IMR-90 (cell line): ENCODE measurements at regions not wholly inside any gene's neighbourhood (a gene's known extent, or its start where the extent isn't known, plus 50 kb on each side); places are given as distances from the start of the nearest gene placed in this dataset.

Experiments used
- ATAC-seq: fragments of 200-7000 bp; cut with Tn5 transposase; 2 replicates; pipeline ENCODE4 v1.9.1; 2020; ENCODE audit warnings: low read depth, mild to moderate bottlenecking, moderate library complexity
- BruUV-seq: library from RNA; stranded (reverse); fragments of 400-500 nt; replicated peaks from 2 replicates; lab custom pipeline; 2021; lab: Mats Ljungman, UMichigan
- CTCF ChIA-PET: fragments of 300-600 bp; formaldehyde crosslinking; extraction: SDS; loops from one replicate; lab custom pipeline; 2021; ENCODE audit warnings: antibody characterized with exemption; lab: Yijun Ruan, JAX
- POLR2A ChIA-PET: fragments of 300-600 bp; sonication (Branson Sonifier 250); formaldehyde crosslinking; loops from one replicate; lab custom pipeline; 2022; ENCODE audit warnings: antibody characterized with exemption; ENCODE audit not compliant: unreplicated experiment; lab: Charles Lee
- DNase-seq: peaks from one replicate; pipeline ENCODE4 v3.0.0; 2013
- H2AFZ ChIP-seq: replicated peaks from 2 replicates; pipeline ENCODE3; 2013; ENCODE audit warnings: low read length, mild to moderate bottlenecking; ENCODE audit not compliant: poor library complexity
- H2AK5ac ChIP-seq: 2 replicates; pipeline ENCODE4 v1.6.1; 2013; ENCODE audit warnings: low read depth, low read length, inconsistent platforms
- H2AK9ac ChIP-seq: replicated peaks from 2 replicates; pipeline ENCODE3; 2013; ENCODE audit warnings: mild to moderate bottlenecking, low read depth, low read length, moderate library complexity; ENCODE audit not compliant: poor library complexity
- H2BK120ac ChIP-seq: 2 replicates; pipeline ENCODE4 v1.6.1; 2013; ENCODE audit warnings: low read depth, low read length, inconsistent platforms
- H2BK15ac ChIP-seq: 3 replicates; pipeline ENCODE4 v1.6.1; 2013; ENCODE audit warnings: low read depth, low read length, inconsistent platforms
- H2BK20ac ChIP-seq: 2 replicates; pipeline ENCODE4 v1.6.1; 2013; ENCODE audit warnings: low read depth, mild to moderate bottlenecking, inconsistent platforms, low read length, moderate library complexity
- H2BK5ac ChIP-seq: 2 replicates; pipeline ENCODE4 v1.6.1; 2013; ENCODE audit warnings: mild to moderate bottlenecking, low read depth, low read length, inconsistent platforms; ENCODE audit not compliant: poor library complexity, severe bottlenecking
- H3K14ac ChIP-seq: replicated peaks from 2 replicates; pipeline ENCODE4 v1.6.1; 2013; ENCODE audit warnings: low read depth, low read length, inconsistent platforms
- H3K18ac ChIP-seq: 2 replicates; pipeline ENCODE4 v1.6.1; 2013; ENCODE audit warnings: low read depth, low read length, control low read depth
- H3K23ac ChIP-seq: 2 replicates; pipeline ENCODE4 v1.6.1; 2013; ENCODE audit warnings: low read depth, low read length, inconsistent platforms
- H3K27ac ChIP-seq: 2 replicates; pipeline ENCODE4 v1.5.1; 2013; ENCODE audit warnings: mild to moderate bottlenecking, control low read depth, low read length; ENCODE audit not compliant: insufficient read depth
- H3K27me3 ChIP-seq: 2 replicates; pipeline ENCODE4 v1.6.1; 2013; ENCODE audit warnings: low read length; ENCODE audit not compliant: control insufficient read depth, insufficient read depth
- H3K36me3 ChIP-seq: 2 replicates; pipeline ENCODE4 v1.6.1; 2013; ENCODE audit warnings: low read length, mixed read lengths; ENCODE audit not compliant: control insufficient read depth, insufficient read depth
- H3K4ac ChIP-seq: 2 replicates; pipeline ENCODE4 v1.6.1; 2013; ENCODE audit warnings: low read depth, low read length, inconsistent platforms
- H3K4me1 ChIP-seq: 2 replicates; pipeline ENCODE4 v1.6.1; 2013; ENCODE audit warnings: low read length, mixed read lengths; ENCODE audit not compliant: control insufficient read depth, insufficient read depth
- H3K4me2 ChIP-seq: 2 replicates; pipeline ENCODE4 v1.6.1; 2013; ENCODE audit warnings: low read depth, mild to moderate bottlenecking, control low read depth, low read length, moderate library complexity
- H3K4me3 ChIP-seq: 2 replicates; pipeline ENCODE4 v1.5.1; 2013; ENCODE audit warnings: low read depth, mild to moderate bottlenecking, control low read depth, low read length, moderate library complexity; ENCODE audit not compliant: insufficient read depth
- H3K56ac ChIP-seq: 2 replicates; pipeline ENCODE4 v1.6.1; 2013; ENCODE audit warnings: low read length, inconsistent platforms; ENCODE audit not compliant: insufficient read depth; ENCODE audit errors: extremely low read depth
- H3K79me1 ChIP-seq, 2 experiments: 2 replicates each; pipeline ENCODE4 v1.6.1; 2013; ENCODE audit warnings: low read length in 2 of 2, inconsistent platforms in 1 of 2, low read depth in 1 of 2
- H3K9ac ChIP-seq: 2 replicates; pipeline ENCODE4 v1.6.1; 2013; ENCODE audit warnings: low read depth, low read length, control low read depth
- H3K9me1 ChIP-seq: 2 replicates; pipeline ENCODE4 v1.6.1; 2013; ENCODE audit warnings: low read length, inconsistent platforms; ENCODE audit not compliant: insufficient read depth
- H3K9me3 ChIP-seq: 2 replicates; pipeline ENCODE4 v1.6.1; 2013; ENCODE audit warnings: low read length; ENCODE audit not compliant: control insufficient read depth, insufficient read depth
- H4K20me1 ChIP-seq: 2 replicates; pipeline ENCODE4 v1.6.1; 2013; ENCODE audit warnings: low read length, inconsistent platforms; ENCODE audit not compliant: insufficient read depth
- H4K5ac ChIP-seq: 2 replicates; pipeline ENCODE4 v1.6.1; 2013; ENCODE audit warnings: mild to moderate bottlenecking, low read depth, low read length, control low read depth
- H4K8ac ChIP-seq, 2 experiments: 2 replicates each; pipeline ENCODE4 v1.6.1; 2013; ENCODE audit warnings: low read depth in 2 of 2, low read length in 2 of 2, control low read depth in 1 of 2, inconsistent platforms in 1 of 2
- H4K91ac ChIP-seq: 2 replicates; pipeline ENCODE4 v1.6.1; 2013; ENCODE audit warnings: low read depth, low read length, inconsistent platforms; ENCODE audit not compliant: insufficient read depth
- CEBPB ChIP-seq: IDR thresholded peaks from 2 replicates; pipeline ENCODE4 v1.6.1; 2012; ENCODE audit warnings: low read depth, low read length, improper control_type of control experiment
- FOS ChIP-seq: fragments of 150-350 bp; IDR thresholded peaks from 2 replicates; pipeline ENCODE4 v1.6.1; 2016; ENCODE audit warnings: low read depth, low read length
- WGBS, 2 experiments: methylation state at CpG; one replicate each; pipeline versions ENCODE4 v1.1.5 to v1.1.7; 2013; ENCODE audit warnings: missing lambda C conversion rate in 2 of 2; ENCODE audit not compliant: insufficient read length in 1 of 2; ENCODE audit errors: extremely low coverage in 2 of 2; 5-methylcytosine and 5-hydroxymethylcytosine counted together
- dilution Hi-C: fragments of 300-500 bp; cut with HindIII; formaldehyde crosslinking; loops from one replicate; pipeline ENCODE4 v1.14.3; 2018; ENCODE audit warnings: low sequenced_read_pairs; ENCODE audit not compliant: unreplicated experiment
- in situ Hi-C: fragments of 300-500 bp; cut with MboI; formaldehyde crosslinking; loops from 3 replicates; pipeline ENCODE4 v1.14.3; 2019; ENCODE audit warnings: low sequenced_read_pairs, inconsistent platforms, mixed read lengths
- intact Hi-C: fragments of 100-400 bp; cut with micrococcal nuclease; formaldehyde crosslinking; loops from 2 replicates; pipeline ENCODE4 v1.10.0; 2022

DNA sequence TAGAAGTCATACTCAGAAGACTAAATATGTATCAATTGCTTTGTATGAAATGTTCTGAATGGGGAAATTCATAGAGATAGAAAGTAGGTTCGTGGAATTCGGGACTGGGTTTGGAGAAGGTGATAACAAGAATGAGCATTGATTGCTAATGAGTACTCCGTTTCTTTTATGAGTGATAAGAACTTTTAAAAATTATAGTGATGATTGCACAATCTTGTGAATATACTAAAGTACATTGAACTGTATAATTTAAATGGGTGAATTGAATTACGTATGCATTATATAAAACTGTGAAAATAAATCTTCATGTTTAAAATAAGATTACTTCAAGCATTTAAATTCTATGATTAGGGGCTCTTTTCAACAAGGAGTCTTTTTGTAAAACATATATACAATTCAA is 425.6 kb upstream of the NCAM2 start:
- Histone ChIP-seq H3K79me1 (no peaks in the 10 kb centered on the region), H3K9ac (no peak overlapping the region), H2BK120ac (no peak overlapping the region), H4K5ac (no peak overlapping the region), H2BK5ac (no peak overlapping the region), H2AFZ (no peak overlapping the region), H3K56ac (no peak overlapping the region), H4K91ac (no peak overlapping the region), H4K8ac (no peak overlapping the region), H3K9me3 (peaks cover 7% of the 10 kb centered on the region), H2AK5ac (no peak overlapping the region), H2AK9ac (no peak overlapping the region), H3K4me1 (no peaks in the 10 kb centered on the region), H3K4me3 (no peak overlapping the region), H3K14ac (no peak overlapping the region), H2BK20ac (no peak overlapping the region), H3K36me3 (no peaks in the 10 kb centered on the region), H3K27ac (no peak overlapping the region), H4K20me1 (no peaks in the 10 kb centered on the region), H3K9me1 (no peaks in the 10 kb centered on the region), H3K4ac (no peak overlapping the region), H3K4me2 (no peak overlapping the region), H3K23ac (no peak overlapping the region), H3K27me3 (no peaks in the 10 kb centered on the region), H2BK15ac (no peak overlapping the region), H3K18ac (no peak overlapping the region)
- no peak for DNase-seq
- WGBS, 2 experiments, result 30% methylated on average over 2 of the region's 4 CpGs; no CpG with 5 or more reads in 1 of the 2 experiments
- ChIA-PET CTCF (no interaction called here), POLR2A (no interaction called here)
- intact Hi-C loops, result no loop called here
- TF ChIP-seq CEBPB (peak; percentile 57; the same call in 1 of the 2 replicates), FOS (no peak)
- no TSS peak for BruUV-seq
- in situ Hi-C loops, result no loop called here
- dilution Hi-C loops, result no loop called here
- ATAC-seq, result no peak
